EL (cell line): ENCODE measurements at regions not wholly inside any gene's neighbourhood (a gene's known extent, or its start where the extent isn't known, plus 50 kb on each side); places are given as distances from the start of the nearest gene placed in this dataset.
"Not testable (repeated sequence)": the region's sequence is repeated elsewhere in the genome, so short reads cannot be mapped to it uniquely, and the experiment has no call there.

ENCODE experiments used
- DNase-seq: peaks from one replicate; pipeline ENCODE4 v3.0.0-alpha.2; 2016

GRCh38 chr12:129959889-129960288, 56.1 kb upstream of the TMEM132D start:
- no peak for DNase-seq

GRCh38 chr12:129961091-129961490, 57.3 kb upstream of the TMEM132D start:
- DNase-seq: no peak

GRCh38 chr12:129961856-129962255, 58.0 kb upstream of the TMEM132D start:
- no peak for DNase-seq

GRCh38 chr12:129964300-129964699, 60.5 kb upstream of the TMEM132D start:
- DNase-seq: no peak

- no peak for DNase-seq
These were observed 61.1 kb upstream of the TMEM132D start for GRCh38 chr12:129964826-129965457.

GRCh38 chr12:129966146-129966995, 62.5 kb upstream of the TMEM132D start:
- DNase-seq: no peak

GRCh38 chr12:129971721-129972120, 67.9 kb upstream of the TMEM132D start:
- DNase-seq: no peak

- no peak for DNase-seq
These were observed 69.6 kb upstream of the TMEM132D start for GRCh38 chr12:129973236-129973961.

- DNase-seq: no peak
These were observed 80.3 kb upstream of the TMEM132D start for GRCh38 chr12:129984106-129984505.

- DNase-seq: no peak
These were observed 84.0 kb upstream of the TMEM132D start for GRCh38 chr12:129987841-129988240.

GRCh38 chr12:129994634-129995033, 90.8 kb upstream of the TMEM132D start:
- DNase-seq: no peak

- DNase-seq: no peak
These were observed 93.4 kb upstream of the TMEM132D start for GRCh38 chr12:129997239-129997638.

- DNase-seq: not testable (repeated sequence)
These were observed 100.6 kb upstream of the TMEM132D start for GRCh38 chr12:130004310-130004877.

- DNase-seq: no peak
These were observed 103.9 kb upstream of the TMEM132D start for GRCh38 chr12:130007771-130008170.

- no peak for DNase-seq
These were observed 104.4 kb upstream of the TMEM132D start for GRCh38 chr12:130008241-130008640.

GRCh38 chr12:130009961-130010360, 106.1 kb upstream of the TMEM132D start:
- DNase-seq: no peak

GRCh38 chr12:130011611-130012385, 108.0 kb upstream of the TMEM132D start:
- no peak for DNase-seq

- no peak for DNase-seq
These were observed 110.1 kb upstream of the TMEM132D start for GRCh38 chr12:130013771-130014484.

GRCh38 chr12:130014485-130014807, 110.6 kb upstream of the TMEM132D start:
- DNase-seq: no peak

- DNase-seq: no peak
These were observed 112.4 kb upstream of the TMEM132D start for GRCh38 chr12:130016194-130016593.

- DNase-seq: no peak
These were observed 113.2 kb upstream of the TMEM132D start for GRCh38 chr12:130016986-130017385.
